Lower leg skin (tissue), 4 donors: ENCODE measurements at regions not wholly inside any gene's neighbourhood (a gene's known extent, or its start where the extent isn't known, plus 50 kb on each side); places are given as distances from the start of the nearest gene placed in this dataset.

Experiments
- DNase-seq, 2 donors: peaks; one replicate each; pipeline ENCODE4 v3.0.0-alpha.2; 2019; ENCODE audit warnings: low spot score in 2 of 2
- H3K4me3 ChIP-seq: fragments of 200-600 bp; sonication (generic); 2 replicates; pipeline ENCODE4 v1.5.1; 2017; ENCODE audit warnings: mild to moderate bottlenecking, low read depth; ENCODE audit not compliant: poor library complexity, severe bottlenecking
- POLR2A ChIP-seq, 2 donors: fragments of 450-650 bp; IDR thresholded peaks; one replicate each; pipeline ENCODE4 v1.6.1; 2016 to 2017; ENCODE audit warnings: antibody characterized with exemption in 2 of 2, mild to moderate bottlenecking in 1 of 2, moderate library complexity in 1 of 2
- WGBS, 2 donors: methylation state at CpG; one replicate each; pipeline ENCODE4 v1.1.5; 2018; 5-methylcytosine and 5-hydroxymethylcytosine counted together
- intact Hi-C: fragments of 100-400 bp; cut with DNase I; formaldehyde crosslinking; loops from one replicate; pipeline ENCODE4 v1.15.0; 2023; ENCODE audit warnings: low total_unique reads
- TF ChIP-seq, protein P1 (sequence below), 3 donors: fragments of 450-650 bp; IDR thresholded peaks; one replicate each; pipeline ENCODE4 v1.5.1; 2016; ENCODE audit warnings: antibody characterized with exemption in 3 of 3, mild to moderate bottlenecking in 3 of 3, moderate library complexity in 2 of 3

GRCh38 chr17:13688716-13689115 lies 87.0 kb upstream of the HS3ST3A1 start:
- H3K4me3 ChIP-seq, result no peak overlapping the region
- intact Hi-C loops, result no loop called here
- 86 to 88% methylated on average over 3 of the region's 3 CpGs for WGBS, 2 donors
- no peak for DNase-seq
- TF ChIP-seq POLR2A (IDR thresholded peaks at IDR 0.05), result no peak

DNA sequence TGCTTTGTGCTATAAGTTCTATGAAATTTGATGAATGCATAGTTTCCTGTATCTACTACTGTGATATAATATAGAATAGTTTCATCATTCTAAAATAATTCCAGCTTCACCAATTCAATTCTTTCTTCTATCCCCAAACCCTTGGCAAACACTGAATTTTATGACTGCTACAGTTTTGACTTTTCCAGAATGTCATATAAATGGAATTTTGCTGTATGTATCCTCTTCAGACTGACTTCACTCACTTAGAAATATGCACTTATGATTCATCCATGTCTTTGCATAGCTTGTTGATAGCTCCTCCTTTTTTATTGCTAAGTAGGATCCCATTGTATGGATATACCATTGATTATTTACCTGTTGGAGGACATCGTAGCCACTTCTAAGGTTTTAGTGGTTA lies 89.1 kb upstream of the HS3ST3A1 start:
- 98 to 100% methylated on average over 1 of the region's 1 CpG for WGBS, 2 donors

DNA sequence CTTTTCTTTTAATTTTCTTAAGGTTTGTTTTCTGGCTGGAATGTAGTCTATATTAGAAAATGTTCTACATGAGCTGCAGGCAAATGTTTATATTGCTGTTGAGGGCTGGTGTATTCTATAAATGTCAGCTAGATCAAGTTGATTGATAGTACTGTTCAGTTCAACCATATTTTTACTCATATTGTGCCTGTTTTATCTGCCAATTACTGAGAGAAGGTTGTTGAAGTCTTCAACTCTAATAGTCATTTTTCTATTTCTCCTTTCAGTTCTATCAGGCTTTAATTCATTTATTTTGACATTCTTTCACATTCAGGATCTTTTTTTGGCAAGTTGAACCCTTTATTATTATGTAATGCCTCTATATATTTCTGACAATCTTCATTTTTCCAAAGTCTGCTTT lies 93.2 kb upstream of the HS3ST3A1 start:
- TF ChIP-seq POLR2A (IDR thresholded peaks at IDR 0.05), result no peak
- TF ChIP-seq, protein P1, sequence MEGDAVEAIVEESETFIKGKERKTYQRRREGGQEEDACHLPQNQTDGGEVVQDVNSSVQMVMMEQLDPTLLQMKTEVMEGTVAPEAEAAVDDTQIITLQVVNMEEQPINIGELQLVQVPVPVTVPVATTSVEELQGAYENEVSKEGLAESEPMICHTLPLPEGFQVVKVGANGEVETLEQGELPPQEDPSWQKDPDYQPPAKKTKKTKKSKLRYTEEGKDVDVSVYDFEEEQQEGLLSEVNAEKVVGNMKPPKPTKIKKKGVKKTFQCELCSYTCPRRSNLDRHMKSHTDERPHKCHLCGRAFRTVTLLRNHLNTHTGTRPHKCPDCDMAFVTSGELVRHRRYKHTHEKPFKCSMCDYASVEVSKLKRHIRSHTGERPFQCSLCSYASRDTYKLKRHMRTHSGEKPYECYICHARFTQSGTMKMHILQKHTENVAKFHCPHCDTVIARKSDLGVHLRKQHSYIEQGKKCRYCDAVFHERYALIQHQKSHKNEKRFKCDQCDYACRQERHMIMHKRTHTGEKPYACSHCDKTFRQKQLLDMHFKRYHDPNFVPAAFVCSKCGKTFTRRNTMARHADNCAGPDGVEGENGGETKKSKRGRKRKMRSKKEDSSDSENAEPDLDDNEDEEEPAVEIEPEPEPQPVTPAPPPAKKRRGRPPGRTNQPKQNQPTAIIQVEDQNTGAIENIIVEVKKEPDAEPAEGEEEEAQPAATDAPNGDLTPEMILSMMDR (IDR thresholded peaks at IDR 0.05), result no peak
- intact Hi-C loops, result no loop called here
- no peak for DNase-seq
- no peak overlapping the region for H3K4me3 ChIP-seq

More for the DNA sequence above, 89.1 kb upstream of the HS3ST3A1 start:
- H3K4me3 ChIP-seq, result no peak overlapping the region
- DNase-seq, result no peak
- TF ChIP-seq, protein P1 (IDR thresholded peaks at IDR 0.05), result no peak
- TF ChIP-seq POLR2A (IDR thresholded peaks at IDR 0.05), result no peak
- intact Hi-C loops, result no loop called here

DNA sequence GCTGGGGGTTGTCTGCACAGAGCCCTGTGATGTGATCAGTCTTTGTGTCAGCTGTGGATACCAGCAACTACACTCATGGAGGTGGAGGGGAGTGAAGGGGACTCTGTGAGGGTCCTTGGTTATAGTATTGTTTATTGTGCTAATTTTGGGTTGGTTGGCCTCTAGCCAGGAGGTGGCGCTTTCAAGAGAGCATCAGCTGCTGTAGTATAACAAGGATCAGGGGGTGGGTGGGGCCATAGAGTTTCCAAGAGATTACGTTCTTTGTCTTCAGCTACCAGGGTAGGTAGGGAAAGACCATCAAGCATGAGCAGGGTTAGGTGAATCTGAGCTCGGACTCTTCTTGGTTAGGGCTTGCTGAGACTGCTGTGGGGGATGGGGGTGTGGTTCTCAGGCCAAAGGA lies 97.1 kb upstream of the HS3ST3A1 start:
- TF ChIP-seq POLR2A (IDR thresholded peaks at IDR 0.05), result no peak
- TF ChIP-seq, protein P1 (IDR thresholded peaks at IDR 0.05), result no peak
- whole genome bisulfite sequencing, 2 donors, result 93 to 95% methylated on average over 3 of the region's 3 CpGs
- intact Hi-C loops, result no loop called here
- DNase-seq, result no peak
- no peak overlapping the region for H3K4me3 ChIP-seq

- WGBS, 2 donors, result 78 to 80% methylated on average over 2 of the region's 2 CpGs
- no peak overlapping the region for H3K4me3 ChIP-seq
- intact Hi-C loops, result no loop called here
- no peak for DNase-seq
- no peak for TF ChIP-seq POLR2A (IDR thresholded peaks at IDR 0.05)
- TF ChIP-seq, protein P1 (IDR thresholded peaks at IDR 0.05), result no peak
Measured at GRCh38 chr17:13699261-13699660, 97.5 kb upstream of the HS3ST3A1 start.

- TF ChIP-seq POLR2A (IDR thresholded peaks at IDR 0.05), result no peak
- TF ChIP-seq, protein P1 (IDR thresholded peaks at IDR 0.05), result no peak
- intact Hi-C loops, result no loop called here
- 33 to 45% methylated on average over 1 of the region's 1 CpG for WGBS, 2 donors
- H3K4me3 ChIP-seq, result no peak overlapping the region
- no peak for DNase-seq
Measured at GRCh38 chr17:13702266-13702665, 100.5 kb upstream of the HS3ST3A1 start.
